ENCODE measurements at regions not wholly inside any gene's neighbourhood (a gene's known extent, or its start where the extent isn't known, plus 50 kb on each side); places are given as distances from the start of the nearest gene placed in this dataset.

DNA sequence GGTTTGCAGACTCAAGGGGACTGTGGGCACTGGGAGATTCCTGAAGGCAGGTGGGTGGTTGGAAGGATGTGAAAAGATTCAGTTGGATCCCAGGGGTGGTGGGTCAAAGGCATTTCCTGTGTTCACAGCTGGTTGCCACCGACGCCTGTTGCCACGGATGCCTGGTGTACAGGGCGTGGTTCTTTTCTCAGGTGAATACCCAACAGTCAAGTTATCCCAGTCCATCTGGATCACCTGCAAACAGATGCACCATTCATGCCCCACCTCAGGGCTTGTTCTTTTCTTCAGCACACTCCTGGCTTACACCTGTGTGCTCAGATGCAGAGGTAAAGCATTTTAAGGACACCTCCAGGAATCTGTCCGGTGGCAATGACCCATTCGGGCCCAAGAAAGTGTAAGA lies 55.8 kb upstream of the SHOX start:
- TF ChIP-seq, protein P1, sequence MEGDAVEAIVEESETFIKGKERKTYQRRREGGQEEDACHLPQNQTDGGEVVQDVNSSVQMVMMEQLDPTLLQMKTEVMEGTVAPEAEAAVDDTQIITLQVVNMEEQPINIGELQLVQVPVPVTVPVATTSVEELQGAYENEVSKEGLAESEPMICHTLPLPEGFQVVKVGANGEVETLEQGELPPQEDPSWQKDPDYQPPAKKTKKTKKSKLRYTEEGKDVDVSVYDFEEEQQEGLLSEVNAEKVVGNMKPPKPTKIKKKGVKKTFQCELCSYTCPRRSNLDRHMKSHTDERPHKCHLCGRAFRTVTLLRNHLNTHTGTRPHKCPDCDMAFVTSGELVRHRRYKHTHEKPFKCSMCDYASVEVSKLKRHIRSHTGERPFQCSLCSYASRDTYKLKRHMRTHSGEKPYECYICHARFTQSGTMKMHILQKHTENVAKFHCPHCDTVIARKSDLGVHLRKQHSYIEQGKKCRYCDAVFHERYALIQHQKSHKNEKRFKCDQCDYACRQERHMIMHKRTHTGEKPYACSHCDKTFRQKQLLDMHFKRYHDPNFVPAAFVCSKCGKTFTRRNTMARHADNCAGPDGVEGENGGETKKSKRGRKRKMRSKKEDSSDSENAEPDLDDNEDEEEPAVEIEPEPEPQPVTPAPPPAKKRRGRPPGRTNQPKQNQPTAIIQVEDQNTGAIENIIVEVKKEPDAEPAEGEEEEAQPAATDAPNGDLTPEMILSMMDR (IDR thresholded peaks at IDR 0.05; ENCODE audit: insufficient read depth, low read length, missing control alignments), result no peak
- DNase-seq (ENCODE audit: low read depth, low spot score), result no peak
- POLR2A ChIA-PET, result no interaction called here
- CTCF ChIA-PET, result no interaction called here
- no peak overlapping the region for H3K4me3 ChIP-seq (ENCODE audit: low read depth, low read length)

DNA sequence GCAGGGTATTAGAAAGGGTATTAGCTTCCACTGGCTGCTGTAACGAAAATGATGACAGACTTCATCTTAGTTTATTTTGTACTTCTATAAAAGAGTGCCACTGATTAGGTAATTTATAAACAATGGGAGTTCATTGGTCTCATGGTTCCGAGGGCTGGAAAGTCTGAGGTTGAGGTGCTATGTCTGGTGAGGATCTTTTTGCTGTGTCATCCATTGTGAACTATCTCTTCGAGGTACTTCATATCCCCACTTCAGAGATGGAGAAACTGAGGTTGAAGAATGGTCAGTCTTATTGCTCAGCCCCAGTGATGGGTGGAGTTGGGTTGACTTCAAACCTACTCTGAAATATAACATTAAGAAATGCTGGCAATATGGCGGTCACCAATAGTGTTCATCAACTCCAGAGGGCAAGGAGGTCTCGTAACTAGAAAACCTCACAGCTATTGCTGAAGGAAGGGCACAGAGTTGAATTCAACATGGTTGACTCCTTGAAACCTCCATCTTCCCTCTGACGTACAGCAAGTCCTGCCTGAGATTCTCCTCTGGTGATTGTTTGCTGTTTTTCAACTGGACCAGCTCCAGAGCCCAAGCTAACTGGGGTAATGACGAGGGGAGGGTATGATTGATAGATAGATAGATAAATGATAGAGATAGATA lies 53.6 kb upstream of the SHOX start:
- TF ChIP-seq, protein P1 (IDR thresholded peaks at IDR 0.05; ENCODE audit: insufficient read depth, low read length, missing control alignments), result no peak
- POLR2A ChIA-PET, result no interaction called here
- CTCF ChIA-PET, result no interaction called here
- no peak overlapping the region for H3K4me3 ChIP-seq (ENCODE audit: low read depth, low read length)
- no peak for DNase-seq (ENCODE audit: low read depth, low spot score)

DNA sequence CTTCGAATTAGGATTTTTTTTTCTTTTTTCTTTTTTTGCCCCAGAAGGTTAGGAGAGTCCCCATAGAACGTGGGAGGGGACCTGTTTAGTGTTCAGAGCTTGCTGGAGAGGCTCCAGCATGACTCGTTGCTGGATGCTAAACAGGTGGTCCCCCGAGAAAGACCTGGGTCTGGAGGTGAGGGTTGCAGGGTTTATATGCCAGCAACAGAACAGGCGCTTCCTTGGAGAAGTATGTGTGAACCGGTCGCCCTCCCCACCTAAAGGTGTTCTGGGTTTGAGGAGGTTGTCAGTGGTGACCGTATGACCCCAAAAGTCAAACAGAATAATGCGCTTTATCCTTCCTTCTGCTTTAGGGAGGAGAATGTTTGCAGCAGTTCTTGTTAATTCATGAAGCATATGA lies 52.1 kb upstream of the SHOX start:
- POLR2A ChIA-PET, result no interaction called here
- H3K4me3 ChIP-seq (ENCODE audit: low read depth, low read length), result no peak overlapping the region

DNA sequence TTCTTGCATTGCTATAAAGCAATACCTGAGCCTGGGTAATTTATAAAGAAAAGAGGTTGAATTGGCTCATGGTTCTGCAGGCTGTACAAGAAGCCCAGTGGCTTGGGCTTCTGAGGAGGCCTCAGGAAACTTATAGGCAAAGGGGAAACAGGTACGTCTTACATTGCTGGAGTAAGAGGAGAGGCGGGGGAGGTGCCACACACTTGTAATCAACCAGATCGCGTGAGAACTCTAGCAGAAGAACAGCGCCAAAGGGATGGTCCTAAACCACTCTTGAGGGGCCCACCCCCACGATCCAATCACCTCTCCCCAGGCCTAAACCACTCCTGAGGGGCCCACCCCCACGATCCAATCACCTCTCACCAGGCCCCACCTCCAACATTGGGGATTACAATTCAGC lies 50.6 kb upstream of the SHOX start:
- TF ChIP-seq, protein P1 (IDR thresholded peaks at IDR 0.05; ENCODE audit: insufficient read depth, low read length, missing control alignments), result no peak
- ChIA-PET POLR2A (no interaction called here), CTCF (no interaction called here)
- no peak overlapping the region for H3K4me3 ChIP-seq (ENCODE audit: low read depth, low read length)
- DNase-seq (ENCODE audit: low read depth, low spot score), result no peak

More for the DNA sequence above, 52.1 kb upstream of the SHOX start:
- TF ChIP-seq, protein P1 (IDR thresholded peaks at IDR 0.05; ENCODE audit: insufficient read depth, low read length, missing control alignments), result no peak
- DNase-seq (ENCODE audit: low read depth, low spot score), result no peak
- CTCF ChIA-PET, result no interaction called here

Measured in AG04449 (cell line).